GM23248 (cell line): ENCODE measurements at regions not wholly inside any gene's neighbourhood (a gene's known extent, or its start where the extent isn't known, plus 50 kb on each side); places are given as distances from the start of the nearest gene placed in this dataset.

Experiments
- DNase-seq: peaks from one replicate; pipeline ENCODE4 v3.0.0-alpha.2; 2015
- H2AFZ ChIP-seq: fragments of 200-600 bp; sonication (generic); 2 replicates; pipeline ENCODE4 v1.6.1; 2016; ENCODE audit warnings: antibody characterized with exemption
- H3F3A ChIP-seq: fragments of 200-600 bp; sonication (generic); 2 replicates; pipeline ENCODE4 v1.6.1; 2016; ENCODE audit warnings: mild to moderate bottlenecking, antibody characterized with exemption, mixed run types; ENCODE audit not compliant: insufficient read depth
- H3K27ac ChIP-seq: fragments of 200-600 bp; sonication (generic); 2 replicates; pipeline ENCODE4 v1.5.1; 2016; ENCODE audit warnings: mild to moderate bottlenecking
- H3K27me3 ChIP-seq: fragments of 200-600 bp; sonication (generic); replicated peaks from 2 replicates; pipeline ENCODE4 v1.6.1; 2016; ENCODE audit warnings: mild to moderate bottlenecking; ENCODE audit not compliant: insufficient read depth
- H3K36me3 ChIP-seq: fragments of 200-600 bp; sonication (generic); 2 replicates; pipeline ENCODE4 v1.6.1; 2016; ENCODE audit warnings: low read depth, mild to moderate bottlenecking
- H3K4me1 ChIP-seq: fragments of 200-600 bp; sonication (generic); 2 replicates; pipeline ENCODE4 v1.6.1; 2016; ENCODE audit warnings: mild to moderate bottlenecking; ENCODE audit not compliant: insufficient read depth
- H3K4me2 ChIP-seq: fragments of 200-600 bp; sonication (generic); one replicate; pipeline ENCODE4 v1.6.1; 2016; ENCODE audit warnings: mild to moderate bottlenecking; ENCODE audit not compliant: unreplicated experiment
- H3K4me3 ChIP-seq: fragments of 200-600 bp; sonication (generic); 2 replicates; pipeline ENCODE4 v1.5.1; 2016; ENCODE audit warnings: mild to moderate bottlenecking
- H3K79me2 ChIP-seq: fragments of 200-600 bp; sonication (generic); 2 replicates; pipeline ENCODE4 v1.6.1; 2016; ENCODE audit warnings: mild to moderate bottlenecking; ENCODE audit not compliant: insufficient read depth
- H3K9ac ChIP-seq: fragments of 200-600 bp; sonication (generic); 2 replicates; pipeline ENCODE4 v1.6.1; 2016; ENCODE audit warnings: mild to moderate bottlenecking
- H3K9me2 ChIP-seq: fragments of 200-600 bp; sonication (generic); 2 replicates; pipeline ENCODE4 v1.6.1; 2016; ENCODE audit warnings: mixed run types, mild to moderate bottlenecking, moderate library complexity; ENCODE audit not compliant: insufficient read depth
- H3K9me3 ChIP-seq: fragments of 200-600 bp; sonication (generic); one replicate; pipeline ENCODE4 v1.6.1; 2017; ENCODE audit warnings: low read depth
- H4K20me1 ChIP-seq: fragments of 200-600 bp; sonication (generic); 2 replicates; pipeline ENCODE4 v1.6.0; 2016; ENCODE audit not compliant: insufficient read depth
- EZH2 ChIP-seq: fragments of 200-600 bp; sonication (generic); IDR thresholded peaks from 2 replicates; pipeline ENCODE4 v1.6.1; 2018; ENCODE audit warnings: antibody characterized with exemption, mild to moderate bottlenecking; ENCODE audit not compliant: insufficient read depth, poor library complexity, severe bottlenecking
- EZH2phosphoT487 ChIP-seq: fragments of 200-600 bp; sonication (generic); IDR thresholded peaks from 2 replicates; pipeline ENCODE4 v1.6.1; 2018; ENCODE audit warnings: antibody characterized with exemption, moderate library complexity, mild to moderate bottlenecking, low read depth; ENCODE audit not compliant: insufficient read depth
- WGBS, 2 experiments: methylation state at CpG; one replicate each; pipeline ENCODE4 v1.1.6; 2015 to 2017; ENCODE audit warnings: low lambda C conversion rate in 2 of 2, low coverage in 1 of 2; ENCODE audit errors: missing lambda C conversion rate in 2 of 2; 5-methylcytosine and 5-hydroxymethylcytosine counted together
- in situ Hi-C: fragments of 300-500 bp; cut with MboI; formaldehyde crosslinking; loops from 2 replicates; pipeline ENCODE4 v1.15.0; 2020

GRCh38 chr3:153079386-153079785 is 82.6 kb upstream of the RAP2B start:
- Histone ChIP-seq H2AFZ (no peak overlapping the region), H3K36me3 (no peaks in the 10 kb centered on the region), H3K27ac (no peak overlapping the region), H3F3A (no peaks in the 10 kb centered on the region), H3K9me2 (no peaks in the 10 kb centered on the region), H3K4me2 (no peak overlapping the region), H3K4me3 (no peak overlapping the region), H4K20me1 (no peaks in the 10 kb centered on the region), H3K27me3 (no peaks in the 10 kb centered on the region), H3K9me3 (no peaks in the 10 kb centered on the region), H3K79me2 (no peaks in the 10 kb centered on the region), H3K4me1 (no peaks in the 10 kb centered on the region), H3K9ac (no peak overlapping the region)
- no peak for TF ChIP-seq EZH2
- no peak for TF ChIP-seq EZH2phosphoT487
- DNase-seq, result no peak
- in situ Hi-C loops, result no loop called here

GRCh38 chr3:153080778-153081240 is 81.2 kb upstream of the RAP2B start:
- Histone ChIP-seq H3K9me3 (no peaks in the 10 kb centered on the region), H3K36me3 (no peaks in the 10 kb centered on the region), H3F3A (no peaks in the 10 kb centered on the region), H2AFZ (no peak overlapping the region), H3K9me2 (no peaks in the 10 kb centered on the region), H3K4me3 (no peak overlapping the region), H3K9ac (no peak overlapping the region), H3K4me1 (no peaks in the 10 kb centered on the region), H3K27ac (no peak overlapping the region), H3K79me2 (no peaks in the 10 kb centered on the region), H4K20me1 (no peaks in the 10 kb centered on the region), H3K4me2 (no peak overlapping the region), H3K27me3 (no peaks in the 10 kb centered on the region)
- 83 to 85% methylated on average over 3 of the region's 3 CpGs for WGBS, 2 experiments
- in situ Hi-C loops, result no loop called here
- no peak for TF ChIP-seq EZH2phosphoT487
- TF ChIP-seq EZH2, result no peak
- DNase-seq, result no peak

- in situ Hi-C loops, result no loop called here
- H3K9ac ChIP-seq, result no peak overlapping the region
- no peak for DNase-seq
- WGBS, 2 experiments, result 97% methylated on average over 3 of the region's 3 CpGs
- no peaks in the 10 kb centered on the region for H3K27me3 ChIP-seq
- H3K9me3 ChIP-seq, result no peaks in the 10 kb centered on the region
- H3F3A ChIP-seq, result peaks cover 14% of the 10 kb centered on the region
- H4K20me1 ChIP-seq, result no peaks in the 10 kb centered on the region
- peaks cover 14% of the 10 kb centered on the region for H3K4me1 ChIP-seq
- no peak overlapping the region for H3K4me2 ChIP-seq
- no peak overlapping the region for H3K27ac ChIP-seq
- no peaks in the 10 kb centered on the region for H3K79me2 ChIP-seq
- H3K36me3 ChIP-seq, result no peaks in the 10 kb centered on the region
- no peak overlapping the region for H3K4me3 ChIP-seq
- TF ChIP-seq EZH2 (no peak), EZH2phosphoT487 (no peak)
- no peaks in the 10 kb centered on the region for H3K9me2 ChIP-seq
- H2AFZ ChIP-seq, result no peak overlapping the region
These were observed 77.6 kb upstream of the RAP2B start for GRCh38 chr3:153084431-153084830.

- Histone ChIP-seq H4K20me1 (no peaks in the 10 kb centered on the region), H3K36me3 (no peaks in the 10 kb centered on the region), H3K9ac (no peak overlapping the region), H3K4me2 (peak overlapping the region; percentile 32), H3K27ac (0 out of 2 replicates have a peak overlapping the region, but pooled peaks have one; percentile 3), H3K4me1 (peaks cover 14% of the 10 kb centered on the region), H3K27me3 (no peaks in the 10 kb centered on the region), H3K4me3 (no peak overlapping the region), H3K79me2 (no peaks in the 10 kb centered on the region), H3F3A (peaks cover 14% of the 10 kb centered on the region), H2AFZ (no peak overlapping the region), H3K9me2 (no peaks in the 10 kb centered on the region), H3K9me3 (no peaks in the 10 kb centered on the region)
- TF ChIP-seq EZH2 (no peak), EZH2phosphoT487 (no peak)
- WGBS, 2 experiments, result 67 to 68% methylated on average over 7 of the region's 7 CpGs
- in situ Hi-C loops, result no loop called here
- DNase-seq, result peak; percentile 88
These were observed 74.1 kb upstream of the RAP2B start for GRCh38 chr3:153087595-153088566.
